ENCODE measurements at regions not wholly inside any gene's neighbourhood (a gene's known extent, or its start where the extent isn't known, plus 50 kb on each side); places are given as distances from the start of the nearest gene placed in this dataset.

- no peak for TF ChIP-seq CTCF (IDR thresholded peaks at IDR 0.05)
Measured at GRCh38 chr4:119706804-119707203, 78.2 kb upstream of the PDE5A start.

GRCh38 chr4:119697887-119698393, 69.3 kb upstream of the PDE5A start:
- no peak for TF ChIP-seq CTCF (IDR thresholded peaks at IDR 0.05)

GRCh38 chr4:119696963-119697362, 68.4 kb upstream of the PDE5A start:
- TF ChIP-seq CTCF (IDR thresholded peaks at IDR 0.05) = no peak

GRCh38 chr4:119695216-119695615, 66.6 kb upstream of the PDE5A start:
- no peak for TF ChIP-seq CTCF (IDR thresholded peaks at IDR 0.05)

GRCh38 chr4:119693126-119693525, 64.5 kb upstream of the PDE5A start:
- TF ChIP-seq CTCF (IDR thresholded peaks at IDR 0.05) = no peak

- TF ChIP-seq CTCF (IDR thresholded peaks at IDR 0.05) = no peak
Measured at GRCh38 chr4:119692001-119692400, 63.4 kb upstream of the PDE5A start.

- no peak for TF ChIP-seq CTCF (IDR thresholded peaks at IDR 0.05)
Measured at GRCh38 chr4:119690871-119691270, 62.3 kb upstream of the PDE5A start.

- no peak for TF ChIP-seq CTCF (IDR thresholded peaks at IDR 0.05)
Measured at GRCh38 chr4:119688446-119688845, 59.8 kb upstream of the PDE5A start.

Data from LNCAP (cell line).